ENCODE measurements at regions not wholly inside any gene's neighbourhood (a gene's known extent, or its start where the extent isn't known, plus 50 kb on each side); places are given as distances from the start of the nearest gene placed in this dataset.

DNA sequence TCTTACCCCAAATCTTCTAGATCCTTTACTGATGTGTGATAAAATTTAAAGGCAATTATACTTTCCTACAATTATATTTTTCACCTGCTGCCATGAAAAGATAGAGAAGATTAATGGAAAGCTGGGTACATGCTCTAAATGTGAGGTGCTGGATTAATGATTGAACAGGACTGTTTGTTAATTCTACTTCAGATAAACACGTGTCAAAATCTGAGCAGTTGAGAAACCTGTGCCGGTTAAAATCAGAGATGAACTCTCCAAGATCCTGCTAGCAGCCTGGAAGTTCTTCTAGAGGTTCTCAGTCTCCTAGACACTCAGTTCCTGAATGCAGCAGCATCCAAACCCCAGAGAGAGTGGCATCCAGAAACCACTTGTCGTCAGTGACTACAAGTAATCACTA lies 69.2 kb downstream of the INHBA start:
- no peak for DNase-seq

DNA sequence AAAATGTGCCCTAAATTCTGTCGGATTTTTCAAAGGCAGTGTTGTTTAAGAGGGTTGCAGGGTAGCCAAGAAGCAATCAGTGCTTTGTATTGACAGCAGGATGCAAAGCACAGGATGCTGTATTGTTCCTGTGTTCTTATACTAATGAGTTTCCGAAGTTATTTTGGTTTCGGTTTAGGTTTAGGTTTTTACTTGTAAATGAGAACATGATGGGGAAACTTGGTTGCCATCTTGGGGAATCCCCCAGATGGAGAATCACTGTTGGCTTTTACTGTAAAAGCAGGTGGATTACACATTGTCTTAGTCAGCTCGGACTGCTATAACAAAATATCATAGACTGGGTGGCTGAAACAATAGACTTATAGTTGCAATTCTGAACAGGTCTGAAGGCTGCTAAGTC lies 72.1 kb downstream of the INHBA start:
- DNase-seq = no peak

DNA sequence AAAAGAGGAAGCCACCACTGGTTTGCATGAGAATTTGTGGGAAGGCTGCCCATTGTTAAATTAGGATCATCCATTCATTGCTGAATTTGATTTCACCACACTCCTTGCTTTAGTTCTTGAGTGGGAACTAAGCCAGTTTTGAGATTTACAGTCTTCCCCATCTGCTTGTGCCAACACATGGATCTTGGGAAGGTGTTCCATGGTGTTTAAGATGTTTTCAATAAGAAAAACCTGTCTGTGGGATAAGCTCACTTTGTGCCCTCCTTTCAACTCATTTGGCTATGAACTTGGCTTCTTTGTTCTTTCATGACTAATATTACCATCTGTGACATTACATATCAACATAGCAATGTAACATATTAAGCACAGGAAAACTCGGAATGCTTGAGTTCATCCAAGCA lies 73.2 kb downstream of the INHBA start:
- no peak for DNase-seq

DNA sequence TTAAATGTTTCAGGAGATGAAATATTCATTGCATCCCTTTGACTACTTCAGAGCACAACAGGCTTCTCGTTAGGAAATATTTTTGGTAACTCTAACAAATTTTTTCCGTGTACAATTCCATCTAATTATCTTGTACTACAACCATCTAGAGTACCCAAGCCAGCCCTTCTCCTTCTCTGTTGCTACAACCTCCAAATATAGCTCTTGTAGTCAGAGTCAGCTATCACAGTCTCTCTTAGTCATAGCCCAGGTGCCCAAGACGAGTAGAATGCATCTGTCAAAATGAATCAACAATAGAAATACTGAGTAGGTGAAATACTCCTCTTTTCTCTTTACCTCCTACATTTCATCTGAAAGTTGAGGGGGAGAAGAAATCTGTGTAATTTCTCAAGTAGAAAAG lies 74.0 kb downstream of the INHBA start:
- no peak for DNase-seq

DNA sequence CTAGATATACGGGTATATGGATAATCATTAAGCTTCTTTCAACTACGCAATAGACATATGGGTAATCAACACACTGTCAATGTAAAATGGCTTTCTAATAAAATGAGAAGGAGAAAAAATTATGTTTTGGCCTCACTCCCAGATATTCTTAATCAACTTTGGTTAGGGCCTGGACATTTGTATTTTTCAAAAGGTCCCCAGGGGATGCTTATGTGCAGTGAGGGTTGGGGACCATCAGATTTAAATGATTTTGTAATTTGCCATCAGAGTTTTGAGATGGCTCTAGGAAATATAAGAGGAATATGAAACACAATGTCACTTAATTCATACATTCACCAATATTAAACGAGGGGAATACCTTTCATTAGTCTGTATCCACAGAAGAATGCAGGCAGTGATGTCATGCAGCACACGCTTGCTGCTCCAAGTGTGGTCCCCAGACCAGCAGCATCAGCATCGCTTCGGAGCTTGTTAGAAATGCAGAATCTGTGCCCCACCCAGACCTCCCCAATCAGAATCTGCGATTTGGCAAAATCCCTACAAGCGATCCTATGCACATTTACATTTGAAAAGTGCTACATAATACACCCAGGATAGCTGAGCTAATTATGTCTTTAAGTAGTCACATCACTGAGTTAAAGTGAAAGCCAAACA lies 75.1 kb downstream of the INHBA start:
- DNase-seq = no peak

DNA sequence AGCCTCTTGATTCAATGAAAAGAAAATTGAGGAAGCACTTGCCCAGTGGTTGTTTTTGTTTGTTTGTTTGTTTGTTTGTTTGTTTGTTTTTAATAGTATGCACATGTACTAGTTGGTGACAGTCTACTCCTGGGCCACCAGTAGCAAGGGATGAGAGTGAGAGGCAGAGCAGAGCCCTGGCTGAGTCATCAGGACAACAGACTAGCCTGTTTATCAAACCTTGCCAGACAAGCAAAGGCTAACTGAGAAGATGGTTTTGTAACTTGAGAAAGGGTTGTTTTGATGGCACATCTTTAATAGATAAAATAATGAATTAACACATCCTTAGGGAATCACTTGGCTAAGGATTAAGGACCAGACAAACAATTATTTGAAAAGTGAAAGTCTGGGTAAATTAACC lies 78.1 kb downstream of the INHBA start:
- no peak for DNase-seq

DNA sequence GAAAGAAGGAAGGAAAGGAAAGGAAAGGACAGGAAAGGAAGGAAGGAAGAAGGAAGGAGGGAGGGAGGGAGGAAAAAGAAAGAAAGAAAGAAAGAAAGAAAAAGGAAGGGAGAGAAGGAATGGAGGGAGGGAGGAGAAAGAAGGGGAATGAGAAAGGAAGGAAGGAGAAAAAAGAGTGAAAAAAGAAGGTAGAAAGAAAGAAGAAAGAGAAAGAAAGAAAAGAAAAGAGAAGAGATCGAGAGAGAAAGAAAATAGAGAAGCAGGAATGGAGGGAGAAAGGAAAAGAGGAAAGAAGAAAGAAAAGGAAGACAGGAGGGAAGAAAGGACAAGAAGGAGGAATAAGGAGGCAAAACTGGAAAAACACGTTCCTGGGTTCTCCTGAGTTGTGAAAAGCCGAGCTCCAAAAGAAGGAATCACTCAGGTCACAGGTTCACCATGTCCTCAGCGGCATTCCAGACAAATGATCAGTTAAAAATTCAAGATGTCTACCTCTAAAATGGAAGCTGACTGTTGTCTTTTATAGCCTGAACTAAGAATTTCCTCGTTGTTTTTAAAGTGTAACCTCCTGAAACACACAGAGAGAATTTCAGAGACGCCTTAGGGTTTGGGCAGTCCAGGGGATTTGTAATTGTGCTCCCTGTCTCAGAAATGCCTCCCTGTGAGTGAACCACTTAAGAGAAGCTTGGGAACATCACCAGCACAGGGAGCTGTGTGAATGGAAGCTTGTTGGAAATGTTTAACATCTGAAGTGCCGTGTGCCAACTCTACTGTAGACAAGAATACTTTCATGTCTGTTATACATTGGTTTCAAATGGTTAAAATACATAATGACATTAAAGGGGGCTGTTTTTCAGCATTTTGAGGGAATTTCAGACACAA lies 80.7 kb downstream of the INHBA start:
- DNase-seq = no peak

DNA sequence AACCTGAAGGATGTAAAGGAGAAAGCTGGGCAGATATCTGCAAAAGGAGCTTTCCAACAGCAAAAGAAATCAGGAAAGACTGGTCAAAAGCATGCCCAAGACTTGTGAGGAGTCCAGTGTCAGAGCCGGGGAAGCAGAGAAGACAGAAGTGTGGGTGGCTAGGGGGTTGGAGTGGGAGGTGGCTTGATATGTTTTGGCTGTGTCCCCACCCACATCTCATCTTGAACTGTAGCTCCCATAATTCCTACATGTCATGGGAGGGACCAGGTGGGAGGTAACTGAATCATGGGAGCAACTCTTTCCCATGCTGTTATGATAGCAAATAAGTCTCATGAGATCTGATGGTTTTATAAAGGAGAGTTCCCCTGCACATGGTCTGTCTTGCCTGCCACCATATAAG lies 84.9 kb downstream of the INHBA start:
- DNase-seq = no peak

DNA sequence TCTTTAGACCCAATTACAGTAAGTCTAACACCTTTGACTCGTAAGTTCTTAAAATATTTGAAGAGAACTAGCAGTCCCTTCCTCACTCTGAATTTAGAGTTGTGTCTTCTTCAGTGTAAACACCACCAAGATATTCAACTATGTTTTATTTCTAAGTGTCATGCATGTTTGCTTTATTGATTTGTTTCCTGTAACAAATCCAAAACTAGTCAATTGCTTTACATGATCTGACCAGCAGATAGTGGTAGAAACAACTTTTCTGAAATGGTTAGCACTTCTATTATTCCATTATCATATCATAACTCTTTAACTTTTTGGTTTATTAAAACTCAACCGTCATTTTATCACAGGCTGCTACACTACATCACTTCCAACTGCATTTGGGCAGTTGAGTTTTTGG lies 90.1 kb downstream of the INHBA start:
- DNase-seq = no peak

DNA sequence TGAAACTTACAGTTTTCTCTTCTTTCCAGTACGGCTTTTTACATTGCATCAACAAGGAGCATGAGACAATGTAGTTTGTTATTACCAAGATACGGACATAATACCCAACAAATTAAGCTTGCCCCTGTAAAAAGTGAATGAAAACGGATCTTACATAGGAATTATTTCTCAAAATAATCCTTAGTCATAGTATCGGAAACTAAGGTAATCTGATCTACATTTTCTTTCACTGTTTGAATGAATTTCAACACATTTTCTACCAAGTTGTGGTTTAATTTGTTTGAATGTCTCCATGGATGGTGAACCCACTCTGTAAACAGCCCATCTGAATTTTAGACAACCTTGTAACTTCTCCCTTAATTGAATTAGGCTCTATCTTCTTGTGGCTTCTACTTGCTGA lies 90.5 kb downstream of the INHBA start:
- no peak for DNase-seq

DNA sequence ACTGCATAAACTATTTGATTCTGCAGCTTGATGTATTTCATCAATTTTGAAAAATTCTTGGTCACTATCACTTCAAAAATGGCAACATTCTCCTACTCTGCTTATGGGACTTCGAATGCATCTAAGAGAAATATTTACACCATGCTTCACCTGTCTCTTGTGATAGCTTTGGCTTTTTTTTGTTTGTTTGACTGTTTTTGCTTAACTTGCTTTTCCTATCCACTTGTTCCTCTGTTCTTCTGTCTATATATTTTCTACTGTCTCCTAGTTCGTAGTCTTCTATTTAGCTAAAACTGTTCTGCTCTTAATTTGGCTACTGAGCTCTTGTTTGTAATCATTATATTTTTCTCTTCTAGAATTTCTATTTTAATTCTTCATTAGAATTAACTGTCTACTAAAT lies 94.4 kb downstream of the INHBA start:
- DNase-seq = no peak

DNA sequence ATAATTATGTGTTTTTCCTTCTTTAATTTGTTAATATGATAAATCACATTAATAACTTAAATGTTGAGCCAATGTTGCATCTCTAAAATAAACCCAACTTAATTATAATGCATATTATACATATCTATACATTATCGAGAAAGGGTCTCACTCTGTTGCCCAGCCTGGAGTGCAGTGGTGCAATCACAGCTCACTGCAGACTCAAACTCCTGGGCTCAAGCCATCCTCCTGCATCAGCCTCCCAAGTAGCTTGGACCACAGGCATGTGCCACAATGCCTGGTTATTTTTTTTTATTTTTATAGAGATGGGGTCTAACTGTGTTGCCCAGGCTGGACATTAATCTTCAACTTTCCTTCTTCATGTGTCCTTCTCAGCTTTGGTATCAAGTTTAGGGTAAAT lies 98.9 kb downstream of the INHBA start:
- no peak for DNase-seq

DNA sequence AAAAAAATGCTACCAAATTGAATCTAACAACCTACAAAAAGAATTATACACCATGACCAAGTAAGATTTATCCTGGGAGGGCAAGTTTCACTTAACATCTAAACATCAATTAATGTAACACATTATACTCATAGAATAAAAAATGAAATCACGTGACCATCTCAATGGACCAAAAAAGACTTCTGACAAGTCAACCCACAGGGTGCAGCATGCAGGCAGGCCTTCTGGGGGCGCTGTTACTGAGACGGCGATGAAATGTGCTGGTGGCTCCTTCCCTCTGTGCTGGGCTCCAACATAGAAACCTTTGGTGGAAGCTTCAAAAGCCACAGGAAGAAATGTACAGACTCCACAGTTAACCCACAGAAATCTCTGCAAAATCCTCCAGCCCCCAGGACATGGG lies 103.1 kb downstream of the INHBA start:
- DNase-seq = no peak

DNA sequence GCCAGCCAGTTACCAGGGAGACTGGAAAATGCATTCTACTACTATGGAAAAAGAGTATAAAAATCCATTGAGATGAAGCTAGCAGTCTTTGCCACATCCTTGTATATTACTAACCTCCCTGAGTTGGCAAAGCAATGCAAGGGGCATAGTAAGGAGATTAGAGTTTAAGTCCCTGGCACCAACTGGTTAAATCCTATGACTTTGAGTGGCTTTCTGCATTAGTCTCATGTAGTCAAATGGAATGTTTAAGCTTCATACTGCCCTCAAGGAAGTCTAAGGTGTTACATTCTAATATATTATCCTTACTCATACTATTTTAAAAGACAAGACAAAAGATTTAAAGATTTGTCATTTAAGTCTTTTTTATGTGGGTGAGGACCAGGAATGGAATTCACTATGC lies 110.1 kb downstream of the INHBA start:
- no peak for DNase-seq

DNA sequence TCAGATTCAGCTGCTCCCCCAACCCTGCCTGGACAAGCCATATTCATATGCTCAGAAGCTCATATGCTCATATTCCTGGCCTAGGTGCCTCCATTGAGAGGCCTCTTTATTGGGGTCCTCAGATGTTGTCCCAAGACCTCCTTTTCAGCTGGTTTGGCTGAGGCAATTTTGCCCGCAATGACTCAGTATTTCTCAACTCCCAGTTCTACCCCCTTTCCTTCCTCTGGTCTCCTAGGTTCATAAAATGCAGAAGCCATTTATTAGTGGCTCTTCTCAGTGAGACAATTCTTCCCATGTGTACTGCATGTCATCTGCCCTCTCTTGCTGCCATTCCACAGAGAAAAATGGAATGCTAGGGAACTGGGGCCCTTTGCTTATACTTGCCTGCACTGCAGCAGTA lies 110.7 kb downstream of the INHBA start:
- no peak for DNase-seq

DNA sequence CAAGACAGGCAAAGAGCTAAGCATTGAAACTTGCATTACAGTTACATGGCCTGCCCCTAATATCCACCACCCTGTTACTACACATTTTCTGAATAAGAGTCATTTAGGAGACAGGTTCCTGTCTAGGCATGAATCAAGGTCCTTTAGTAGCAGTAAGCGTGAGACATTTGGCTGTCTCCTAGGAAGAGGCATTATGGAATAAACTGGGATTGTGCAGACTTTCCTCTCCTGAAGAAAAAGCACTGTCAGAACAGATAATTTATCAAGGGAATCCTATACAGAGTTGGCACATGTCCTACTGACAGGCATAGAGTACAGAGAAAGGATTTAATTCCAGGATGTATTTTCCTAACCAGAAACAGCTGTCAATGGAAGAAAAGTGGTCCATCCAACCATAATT lies 111.9 kb downstream of the INHBA start:
- DNase-seq = no peak

DNA sequence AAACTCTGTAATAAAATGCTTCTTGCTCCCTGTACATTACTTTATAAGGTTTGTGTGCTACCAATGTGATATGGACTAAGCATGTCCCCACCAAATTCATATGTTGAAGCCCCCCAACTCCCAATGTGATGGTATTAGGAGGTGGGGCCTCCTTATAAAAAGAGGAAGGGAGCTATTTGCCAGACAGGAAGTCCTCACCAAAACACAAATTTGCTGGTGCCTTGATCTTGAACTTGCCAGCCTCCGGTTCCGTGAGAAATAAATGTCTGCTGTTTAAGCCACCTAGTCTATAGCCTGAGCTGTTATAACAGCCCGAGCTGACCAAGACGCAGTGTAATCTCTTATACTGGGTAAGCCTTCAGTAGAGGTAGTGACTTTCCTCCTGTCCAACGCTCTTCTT lies 114.5 kb downstream of the INHBA start:
- DNase-seq = no peak

DNA sequence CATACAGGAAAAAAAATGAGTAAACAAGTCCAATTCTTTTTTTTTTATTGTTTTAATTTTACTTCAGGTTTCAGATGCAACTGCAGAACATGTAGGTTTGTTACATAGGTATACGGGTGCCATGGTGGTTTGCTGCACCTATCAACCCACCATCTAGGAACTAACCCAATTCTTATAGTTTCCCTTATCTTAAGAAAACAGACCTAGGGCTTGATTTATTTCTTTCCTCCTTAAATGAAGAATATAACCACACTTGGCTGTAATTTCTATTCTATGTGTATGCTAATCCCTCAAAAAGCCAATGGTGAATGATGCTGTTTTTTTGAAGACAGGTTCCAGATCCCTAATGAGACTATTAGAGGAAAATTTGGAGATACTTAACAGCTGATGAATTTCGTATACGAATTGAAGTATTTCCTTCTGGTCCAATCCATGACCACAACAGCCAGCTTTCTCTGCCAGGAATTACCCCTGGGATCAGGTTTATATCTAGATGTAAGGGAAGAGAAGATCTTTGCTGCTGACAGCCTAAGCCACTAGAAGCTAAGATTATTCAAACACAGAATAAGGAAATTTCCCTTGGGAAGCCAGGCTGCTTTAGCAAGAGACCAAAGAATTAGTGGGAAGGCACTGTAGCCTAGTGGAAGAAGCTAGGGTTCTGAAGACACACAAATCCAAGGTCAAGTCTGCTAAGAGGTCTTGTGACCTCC lies 115.8 kb downstream of the INHBA start:
- no peak for DNase-seq

DNA sequence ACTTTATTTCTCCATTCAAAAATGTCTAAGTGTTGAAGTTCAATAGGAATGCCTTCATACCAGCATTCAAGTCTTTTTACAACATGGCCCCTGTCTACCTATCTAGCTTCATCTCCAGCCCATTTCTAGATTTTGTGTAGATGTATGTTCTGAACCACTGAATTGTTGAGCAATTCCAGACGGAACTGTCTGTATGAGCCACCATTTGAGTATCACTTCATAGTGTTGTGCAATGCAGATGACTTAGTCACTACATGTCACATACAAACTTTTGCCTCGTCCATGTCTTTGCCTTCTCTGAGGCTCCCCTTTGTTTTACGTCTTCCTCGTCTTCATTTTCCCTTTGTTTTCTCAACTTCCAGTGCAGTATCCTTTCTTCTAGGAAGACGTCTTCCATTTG lies 118.1 kb downstream of the INHBA start:
- no peak for DNase-seq

DNA sequence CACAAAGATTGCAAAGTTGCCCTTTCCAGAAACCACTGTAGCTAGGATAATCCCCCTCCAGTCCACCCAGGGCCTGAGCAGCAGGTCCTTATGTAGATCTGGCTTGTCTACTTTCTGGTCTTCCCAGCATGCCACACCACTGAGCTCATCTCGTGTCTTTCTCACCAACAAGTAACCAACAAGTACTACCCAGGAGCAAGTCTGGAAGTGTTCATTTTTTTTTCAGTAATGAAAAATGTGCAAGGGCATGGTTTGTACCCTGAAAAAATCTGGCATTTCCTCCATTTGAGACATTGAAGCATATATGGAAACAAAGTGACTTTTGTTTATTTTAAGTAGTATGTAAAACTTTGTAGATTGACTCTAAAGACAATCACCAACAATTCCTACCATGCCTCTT lies 120.8 kb downstream of the INHBA start:
- DNase-seq = no peak

DNA sequence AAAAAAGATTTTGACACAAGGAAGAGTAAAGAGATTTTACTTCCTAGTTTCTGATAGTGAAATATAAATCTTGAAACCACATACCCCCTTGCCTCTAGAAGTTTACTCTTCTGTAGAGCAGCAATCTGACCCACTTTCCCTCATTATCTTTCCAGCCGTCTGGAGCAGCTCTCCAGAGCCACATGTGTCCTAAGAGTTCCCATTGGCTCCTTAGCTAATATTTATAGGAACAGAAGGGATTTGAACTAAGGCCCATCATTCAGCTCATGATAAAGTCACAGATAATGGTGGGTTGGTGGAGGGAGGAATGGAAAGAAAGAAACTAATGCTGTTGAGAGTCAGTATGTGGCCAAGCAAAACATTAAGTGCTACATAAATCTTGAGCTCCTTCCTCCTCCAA lies 121.8 kb downstream of the INHBA start:
- no peak for DNase-seq

DNA sequence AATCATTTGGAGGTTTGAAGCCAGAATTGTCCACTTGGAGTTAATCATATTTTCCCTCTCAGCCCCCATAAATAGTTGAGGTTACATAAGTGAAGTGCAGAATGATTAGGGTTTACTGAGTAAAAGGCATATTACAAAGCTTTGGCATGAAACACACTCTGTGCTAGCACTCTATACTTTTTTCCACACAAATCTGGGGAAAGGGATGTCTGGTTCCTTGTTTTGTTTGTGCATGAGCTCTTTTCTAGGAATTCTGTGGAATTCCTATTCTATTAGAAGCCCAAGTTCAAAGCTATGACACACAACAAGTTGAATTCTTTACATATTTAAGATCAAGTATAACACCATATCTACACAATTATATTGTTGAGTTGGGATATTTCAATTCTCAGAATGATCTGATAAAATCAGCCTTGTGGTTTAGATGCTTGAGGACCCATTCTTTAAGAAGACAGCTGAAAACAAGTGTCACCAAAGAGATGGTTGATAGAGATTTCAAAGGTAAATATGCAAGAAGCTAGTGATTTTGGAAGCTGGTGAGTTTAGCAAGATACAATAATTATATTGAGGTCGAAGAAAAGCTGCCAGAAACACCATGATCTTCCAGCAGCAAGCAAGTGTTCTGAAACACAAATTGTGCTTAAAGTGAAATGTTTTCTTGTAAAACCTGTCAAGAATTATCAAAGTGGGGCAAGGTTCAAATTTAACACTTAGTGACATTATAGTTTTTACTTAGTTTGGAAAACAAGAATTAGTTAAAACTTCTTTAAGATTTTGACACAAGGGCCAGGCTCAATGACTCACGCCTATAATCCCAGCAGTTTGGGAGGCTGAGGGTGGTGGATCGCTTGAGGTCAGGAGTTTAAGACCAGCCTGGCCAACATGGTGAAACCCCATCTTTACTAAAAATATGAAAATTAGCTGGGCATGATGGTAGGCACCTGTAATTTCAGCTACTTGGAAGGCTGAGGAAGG lies 122.6 kb downstream of the INHBA start:
- no peak for DNase-seq

DNA sequence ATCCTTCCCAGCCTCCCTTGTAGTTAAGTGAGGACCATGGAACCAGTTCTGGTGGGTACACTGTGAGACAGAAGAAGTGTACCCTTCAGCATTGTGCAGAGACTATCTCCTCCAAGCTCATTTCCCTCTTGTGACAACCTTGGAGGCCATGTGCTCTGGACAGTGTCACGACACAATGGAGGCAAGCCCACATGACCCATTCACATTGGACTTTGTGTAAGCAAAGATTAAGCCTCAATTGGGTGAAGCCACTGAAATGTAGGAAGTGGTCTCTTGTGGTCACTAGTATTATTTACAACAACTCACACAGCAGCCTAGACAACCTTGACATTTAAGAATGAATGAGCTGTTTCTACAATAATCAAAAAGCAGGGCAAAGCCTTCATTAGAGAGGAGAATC lies 124.2 kb downstream of the INHBA start:
- DNase-seq = no peak

All from NCI-H1694 (cell line).